Transverse colon (tissue), 4 donors: ENCODE measurements at regions not wholly inside any gene's neighbourhood (a gene's known extent, or its start where the extent isn't known, plus 50 kb on each side); places are given as distances from the start of the nearest gene placed in this dataset.

Source experiments
- DNase-seq: peaks from one replicate; pipeline ENCODE4 v3.0.0-alpha.2; 2019
- H3K27ac ChIP-seq, 4 donors: fragments of 200-600 bp; sonication (generic); 2 replicates each; pipeline ENCODE4 v1.5.1; 2016 to 2018; ENCODE audit warnings: inconsistent platforms in 4 of 4
- H3K27me3 ChIP-seq: fragments of 200-600 bp; sonication (generic); 2 replicates; pipeline ENCODE4 v1.5.1; 2017; ENCODE audit warnings: inconsistent platforms
- H3K36me3 ChIP-seq, 4 donors: fragments of 200-600 bp; sonication (generic); 2 replicates each; pipeline ENCODE4 v1.5.1; 2017 to 2019; ENCODE audit warnings: inconsistent platforms in 4 of 4
- H3K4me1 ChIP-seq, 4 donors: fragments of 200-600 bp; sonication (generic); 2 replicates each; pipeline ENCODE4 v1.5.1; 2017 to 2020; ENCODE audit warnings: inconsistent platforms in 4 of 4
- H3K4me3 ChIP-seq, 4 donors: fragments of 200-600 bp; sonication (generic); 1 replicate in 1 of 4; 2 replicates in 3 of 4; pipeline versions ENCODE4 v1.5.1 to v1.6.1; 2017 to 2019; ENCODE audit warnings: inconsistent platforms in 4 of 4
- H3K9me3 ChIP-seq, 2 donors: fragments of 200-600 bp; sonication (generic); 2 replicates each; pipeline ENCODE4 v1.5.1; 2017 to 2019; ENCODE audit warnings: inconsistent platforms in 2 of 2
- EP300 ChIP-seq: sonication (generic); formaldehyde crosslinking; IDR thresholded peaks from one replicate; pipeline ENCODE4 v1.6.1; 2017; ENCODE audit warnings: antibody characterized with exemption, low read depth
- POLR2A ChIP-seq: fragments of 450-650 bp; IDR thresholded peaks from one replicate; pipeline ENCODE4 v1.6.1; 2016; ENCODE audit warnings: antibody characterized with exemption, mild to moderate bottlenecking, moderate library complexity
- POLR2AphosphoS5 ChIP-seq, 3 donors: sonication (generic); formaldehyde crosslinking; IDR thresholded peaks; one replicate each; pipeline ENCODE4 v1.6.1; 2016; ENCODE audit warnings: antibody characterized with exemption in 3 of 3
- whole genome bisulfite sequencing, 2 donors: methylation state at CpG; one replicate each; pipeline ENCODE4 v1.1.5; 2018; ENCODE audit warnings: low coverage in 1 of 2; 5-methylcytosine and 5-hydroxymethylcytosine counted together
- in situ Hi-C, 4 donors: fragments of 200-750 bp; cut with MboI; loops; one replicate each; pipeline versions ENCODE4 v1.15.0 to v1.15.1; 2017; ENCODE audit warnings: low sequenced_read_pairs in 3 of 4, low pct_ligation_motif_present in 1 of 4, low pct_unique_long_range_greater_than_20kb in 1 of 4
- intact Hi-C: fragments of 100-400 bp; cut with DNase I; formaldehyde crosslinking; loops from one replicate; pipeline ENCODE4 v1.15.1; 2023; ENCODE audit warnings: low total_unique reads
- TF ChIP-seq, protein P1 (sequence below), 5 experiments: fragments of 200-600 bp in 3 of 5; fragments of 450-650 bp in 2 of 5; sonication (generic) in 3 of 5; IDR thresholded peaks; 1 replicate in 2 of 5; 2 replicates in 3 of 5; pipeline ENCODE4 v1.5.1; 2016 to 2017; ENCODE audit warnings: antibody characterized with exemption in 5 of 5, inconsistent platforms in 3 of 5, mild to moderate bottlenecking in 2 of 5, moderate library complexity in 1 of 5

DNA sequence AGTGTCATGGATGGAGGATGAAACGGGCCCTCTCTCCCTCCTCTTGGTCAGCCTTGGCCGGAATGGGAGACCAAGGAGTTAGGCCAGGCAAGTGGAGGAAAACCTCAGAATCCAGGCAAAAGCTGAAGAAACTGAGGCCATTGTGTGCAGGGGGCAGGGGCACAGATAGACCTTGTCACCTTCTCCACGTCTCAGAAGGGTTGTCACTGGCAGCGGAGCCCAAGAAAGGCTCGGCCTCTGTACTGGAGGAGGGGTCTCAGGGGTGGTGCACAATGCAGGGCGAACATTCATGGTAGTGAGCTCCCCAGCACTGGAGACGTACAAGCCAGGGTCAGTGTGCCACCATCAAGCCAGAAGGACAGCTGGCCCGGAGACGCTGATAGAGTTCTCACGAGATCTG, 139.5 kb downstream of the CPZ start:
- in situ Hi-C loops (no loop called here), intact Hi-C loops (no loop called here)
- 72% methylated on average over 10 of the region's 10 CpGs; no CpG with 5 or more reads in 1 of the 2 donors for WGBS, 2 donors
- no peaks in the 10 kb centered on the region for H3K36me3 ChIP-seq
- peak; percentile 3 for DNase-seq
- TF ChIP-seq POLR2A: no peak
- TF ChIP-seq, protein P1, sequence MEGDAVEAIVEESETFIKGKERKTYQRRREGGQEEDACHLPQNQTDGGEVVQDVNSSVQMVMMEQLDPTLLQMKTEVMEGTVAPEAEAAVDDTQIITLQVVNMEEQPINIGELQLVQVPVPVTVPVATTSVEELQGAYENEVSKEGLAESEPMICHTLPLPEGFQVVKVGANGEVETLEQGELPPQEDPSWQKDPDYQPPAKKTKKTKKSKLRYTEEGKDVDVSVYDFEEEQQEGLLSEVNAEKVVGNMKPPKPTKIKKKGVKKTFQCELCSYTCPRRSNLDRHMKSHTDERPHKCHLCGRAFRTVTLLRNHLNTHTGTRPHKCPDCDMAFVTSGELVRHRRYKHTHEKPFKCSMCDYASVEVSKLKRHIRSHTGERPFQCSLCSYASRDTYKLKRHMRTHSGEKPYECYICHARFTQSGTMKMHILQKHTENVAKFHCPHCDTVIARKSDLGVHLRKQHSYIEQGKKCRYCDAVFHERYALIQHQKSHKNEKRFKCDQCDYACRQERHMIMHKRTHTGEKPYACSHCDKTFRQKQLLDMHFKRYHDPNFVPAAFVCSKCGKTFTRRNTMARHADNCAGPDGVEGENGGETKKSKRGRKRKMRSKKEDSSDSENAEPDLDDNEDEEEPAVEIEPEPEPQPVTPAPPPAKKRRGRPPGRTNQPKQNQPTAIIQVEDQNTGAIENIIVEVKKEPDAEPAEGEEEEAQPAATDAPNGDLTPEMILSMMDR (IDR thresholded peaks at IDR 0.05): no peak
- no peak for TF ChIP-seq EP300
- TF ChIP-seq POLR2AphosphoS5 (IDR thresholded peaks at IDR 0.05): no peak
- H3K27ac ChIP-seq: no peak overlapping the region
- no peaks in the 10 kb centered on the region for H3K9me3 ChIP-seq
- H3K4me3 ChIP-seq: no peak overlapping the region
- H3K4me1 ChIP-seq: no peaks in the 10 kb centered on the region
- H3K27me3 ChIP-seq: no peaks in the 10 kb centered on the region

DNA sequence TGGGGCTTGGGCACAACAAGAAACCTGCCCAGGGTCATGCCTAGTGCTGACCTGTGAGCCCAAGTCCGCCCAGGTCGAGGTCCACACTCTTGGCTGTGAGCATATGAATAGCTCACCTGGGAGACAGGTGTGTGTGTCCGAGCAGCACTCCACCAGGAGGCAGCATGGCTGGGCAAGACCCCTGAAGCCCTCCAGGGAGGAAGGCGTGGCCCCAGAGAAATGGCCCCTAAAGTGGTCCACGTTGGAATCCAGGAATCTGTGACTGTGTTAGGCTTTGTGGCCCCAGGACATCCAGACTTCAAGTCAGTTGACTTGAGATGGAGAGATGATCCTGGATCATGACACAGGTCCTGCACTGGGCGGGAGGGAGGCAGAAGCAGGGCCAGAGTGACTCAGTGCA, 138.8 kb downstream of the CPZ start:
- Histone ChIP-seq H3K27ac (no peak overlapping the region), H3K4me1 (no peaks in the 10 kb centered on the region), H3K9me3 (no peaks in the 10 kb centered on the region), H3K27me3 (peaks cover 2% of the 10 kb centered on the region), H3K4me3 (no peak overlapping the region), H3K36me3 (no peaks in the 10 kb centered on the region)
- in situ Hi-C loops (no loop called here), intact Hi-C loops (no loop called here)
- no peak for TF ChIP-seq POLR2A
- TF ChIP-seq POLR2AphosphoS5 (IDR thresholded peaks at IDR 0.05): no peak
- TF ChIP-seq, protein P1 (IDR thresholded peaks at IDR 0.05): no peak
- TF ChIP-seq EP300: no peak
- 79% methylated on average over 6 of the region's 6 CpGs; no CpG with 5 or more reads in 1 of the 2 donors for WGBS, 2 donors
- DNase-seq: peak; percentile 5

DNA sequence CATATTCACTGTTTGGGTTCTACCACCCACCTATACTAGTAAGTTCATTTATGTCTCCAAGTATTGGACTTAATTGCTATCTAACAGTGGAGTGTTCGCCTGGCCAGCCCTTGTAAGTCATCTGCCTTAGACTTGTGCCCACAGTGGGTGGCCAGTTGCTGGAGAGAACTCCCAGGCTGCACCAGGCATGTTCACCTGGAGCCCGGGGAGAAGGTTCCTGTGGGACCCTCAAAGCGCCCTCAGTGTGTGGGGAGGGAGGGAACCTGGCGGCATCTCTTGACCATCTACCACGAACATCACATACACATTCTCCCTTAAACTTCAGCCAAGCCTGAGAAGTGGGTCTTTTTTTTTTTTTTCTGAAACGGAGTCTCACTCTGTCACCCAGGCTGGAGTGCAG, 138.1 kb downstream of the CPZ start:
- intact Hi-C loops: no loop called here
- no peaks in the 10 kb centered on the region for H3K9me3 ChIP-seq
- H3K4me3 ChIP-seq: no peak overlapping the region
- DNase-seq: no peak
- in situ Hi-C loops: no loop called here
- no peaks in the 10 kb centered on the region for H3K36me3 ChIP-seq
- WGBS, 2 donors: 80 to 89% methylated on average over 1 to 6 of the region's 6 CpGs
- no peaks in the 10 kb centered on the region for H3K4me1 ChIP-seq
- H3K27me3 ChIP-seq: peaks cover 9% of the 10 kb centered on the region
- TF ChIP-seq EP300 (no peak), POLR2AphosphoS5 (IDR thresholded peaks at IDR 0.05) (no peak), POLR2A (no peak)
- TF ChIP-seq, protein P1 (IDR thresholded peaks at IDR 0.05): no peak
- H3K27ac ChIP-seq: no peak overlapping the region

DNA sequence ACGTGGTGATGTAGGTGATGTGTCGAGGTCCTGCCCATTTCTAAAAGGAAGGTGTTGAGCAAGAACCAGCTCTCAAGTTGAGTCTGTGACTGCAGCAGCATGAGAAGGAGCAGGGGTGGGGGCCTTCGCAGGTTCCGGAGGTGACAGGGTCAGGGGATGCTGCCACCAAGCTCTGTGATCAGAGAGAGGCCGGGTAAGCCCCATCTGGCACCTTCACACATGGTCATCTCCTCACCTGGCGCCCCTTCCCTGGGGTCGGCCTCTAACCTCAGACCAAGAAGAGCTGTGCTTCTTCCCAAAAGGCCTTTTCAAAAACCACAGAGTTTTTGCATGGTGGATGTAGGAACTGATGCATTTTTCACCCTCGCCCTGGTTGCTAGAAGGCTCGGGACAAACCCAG, 137.6 kb downstream of the CPZ start:
- H3K4me1 ChIP-seq: no peaks in the 10 kb centered on the region
- in situ Hi-C loops: no loop called here
- peaks cover 14% of the 10 kb centered on the region for H3K27me3 ChIP-seq
- TF ChIP-seq EP300 (no peak), POLR2A (no peak), POLR2AphosphoS5 (IDR thresholded peaks at IDR 0.05) (no peak)
- TF ChIP-seq, protein P1 (IDR thresholded peaks at IDR 0.05): no peak
- intact Hi-C loops: no loop called here
- WGBS, 2 donors: 80 to 83% methylated on average over 2 to 9 of the region's 9 CpGs
- H3K9me3 ChIP-seq: no peaks in the 10 kb centered on the region
- no peak for DNase-seq
- no peaks in the 10 kb centered on the region for H3K36me3 ChIP-seq
- no peak overlapping the region for H3K27ac ChIP-seq
- H3K4me3 ChIP-seq: no peak overlapping the region
